Suprapubic skin (tissue), 4 donors: ENCODE measurements at regions not wholly inside any gene's neighbourhood (a gene's known extent, or its start where the extent isn't known, plus 50 kb on each side); places are given as distances from the start of the nearest gene placed in this dataset.

Experiments used
- DNase-seq, 2 donors: peaks; one replicate each; pipeline ENCODE4 v3.0.0-alpha.2; 2019; ENCODE audit warnings: low spot score in 2 of 2
- H3K27ac ChIP-seq: fragments of 200-600 bp; sonication (generic); one replicate; pipeline ENCODE4 v1.5.1; 2019
- H3K27me3 ChIP-seq: fragments of 200-600 bp; sonication (generic); one replicate; pipeline ENCODE4 v1.5.1; 2019
- H3K36me3 ChIP-seq: fragments of 200-600 bp; sonication (generic); one replicate; pipeline ENCODE4 v1.5.1; 2019
- H3K4me1 ChIP-seq: fragments of 200-600 bp; sonication (generic); one replicate; pipeline ENCODE4 v1.5.1; 2019
- H3K4me3 ChIP-seq: fragments of 200-600 bp; sonication (generic); one replicate; pipeline ENCODE4 v1.5.1; 2019; ENCODE audit warnings: mild to moderate bottlenecking
- H3K9me3 ChIP-seq: fragments of 200-600 bp; sonication (generic); one replicate; pipeline ENCODE4 v1.5.1; 2019
- CTCF ChIP-seq, 2 donors: fragments of 200-600 bp in 1 of 2; fragments of 450-650 bp in 1 of 2; sonication (generic) in 1 of 2; IDR thresholded peaks; one replicate each; pipeline ENCODE4 v1.5.1; 2016 to 2019; ENCODE audit warnings: antibody characterized with exemption in 2 of 2, mild to moderate bottlenecking in 1 of 2, moderate library complexity in 1 of 2
- EP300 ChIP-seq: sonication (generic); formaldehyde crosslinking; IDR thresholded peaks from one replicate; pipeline ENCODE4 v1.6.1; 2017; ENCODE audit warnings: antibody characterized with exemption
- POLR2A ChIP-seq, 2 donors: fragments of 450-650 bp; IDR thresholded peaks; one replicate each; pipeline ENCODE4 v1.6.1; 2017; ENCODE audit warnings: antibody characterized with exemption in 2 of 2, mild to moderate bottlenecking in 2 of 2, moderate library complexity in 2 of 2
- POLR2AphosphoS5 ChIP-seq, 3 donors: sonication (generic); formaldehyde crosslinking; IDR thresholded peaks; one replicate each; pipeline ENCODE4 v1.6.1; 2017; ENCODE audit warnings: antibody characterized with exemption in 3 of 3
- WGBS: methylation state at CpG from one replicate; pipeline ENCODE4 v1.1.5; 2018; 5-methylcytosine and 5-hydroxymethylcytosine counted together

GRCh38 chr2:107591561-107592279 lies 235.0 kb upstream of the RGPD4 start:
- Histone ChIP-seq H3K36me3 (no peaks in the 10 kb centered on the region), H3K9me3 (no peaks in the 10 kb centered on the region), H3K27me3 (no peaks in the 10 kb centered on the region), H3K4me1 (no peaks in the 10 kb centered on the region), H3K4me3 (no peak overlapping the region), H3K27ac (no peak overlapping the region)
- 69% methylated on average over 3 of the region's 3 CpGs for WGBS
- TF ChIP-seq POLR2A (IDR thresholded peaks at IDR 0.05) (no peak), POLR2AphosphoS5 (IDR thresholded peaks at IDR 0.05) (no peak), EP300 (no peak), CTCF (IDR thresholded peaks at IDR 0.05) (no peak)
- no peak for DNase-seq

- WGBS = 49% methylated on average over 4 of the region's 4 CpGs
- DNase-seq = no peak
- H3K27ac ChIP-seq = no peak overlapping the region
Measured at GRCh38 chr2:107592280-107592624, 234.4 kb upstream of the RGPD4 start.

GRCh38 chr2:107595285-107595684 lies 231.4 kb upstream of the RGPD4 start:
- Histone ChIP-seq H3K4me1 (no peaks in the 10 kb centered on the region), H3K27me3 (no peaks in the 10 kb centered on the region), H3K9me3 (no peaks in the 10 kb centered on the region), H3K27ac (no peak overlapping the region), H3K4me3 (no peak overlapping the region), H3K36me3 (no peaks in the 10 kb centered on the region)
- DNase-seq = no peak
- 95% methylated on average over 5 of the region's 5 CpGs for WGBS
- TF ChIP-seq POLR2A (IDR thresholded peaks at IDR 0.05) = no peak
- no peak for TF ChIP-seq POLR2AphosphoS5 (IDR thresholded peaks at IDR 0.05)
- TF ChIP-seq EP300 = no peak

More at GRCh38 chr2:107592280-107592624, 234.4 kb upstream of the RGPD4 start:
- H3K36me3 ChIP-seq = no peaks in the 10 kb centered on the region
- H3K4me3 ChIP-seq = no peak overlapping the region
- H3K4me1 ChIP-seq = no peaks in the 10 kb centered on the region
- no peaks in the 10 kb centered on the region for H3K27me3 ChIP-seq
- no peaks in the 10 kb centered on the region for H3K9me3 ChIP-seq
- TF ChIP-seq CTCF (IDR thresholded peaks at IDR 0.05) = no peak
- no peak for TF ChIP-seq POLR2AphosphoS5 (IDR thresholded peaks at IDR 0.05)
- TF ChIP-seq EP300 = no peak
- TF ChIP-seq POLR2A (IDR thresholded peaks at IDR 0.05) = no peak

- Histone ChIP-seq H3K27ac (no peak overlapping the region), H3K4me1 (no peaks in the 10 kb centered on the region), H3K36me3 (no peaks in the 10 kb centered on the region), H3K27me3 (no peaks in the 10 kb centered on the region), H3K9me3 (no peaks in the 10 kb centered on the region), H3K4me3 (no peak overlapping the region)
- no peak for TF ChIP-seq CTCF (IDR thresholded peaks at IDR 0.05)
- TF ChIP-seq POLR2A (IDR thresholded peaks at IDR 0.05) = no peak
- TF ChIP-seq EP300 = no peak
- no peak for TF ChIP-seq POLR2AphosphoS5 (IDR thresholded peaks at IDR 0.05)
- DNase-seq = no peak
- 32% methylated on average over 4 of the region's 4 CpGs for WGBS
Measured at GRCh38 chr2:107595749-107596148, 230.9 kb upstream of the RGPD4 start.

GRCh38 chr2:107597507-107597906 lies 229.2 kb upstream of the RGPD4 start:
- TF ChIP-seq POLR2A (IDR thresholded peaks at IDR 0.05) (no peak), POLR2AphosphoS5 (IDR thresholded peaks at IDR 0.05) (no peak), CTCF (IDR thresholded peaks at IDR 0.05) (no peak), EP300 (no peak)
- H3K27ac ChIP-seq = no peak overlapping the region
- H3K27me3 ChIP-seq = no peaks in the 10 kb centered on the region
- no peaks in the 10 kb centered on the region for H3K9me3 ChIP-seq
- H3K36me3 ChIP-seq = no peaks in the 10 kb centered on the region
- no peak for DNase-seq
- H3K4me1 ChIP-seq = no peaks in the 10 kb centered on the region
- H3K4me3 ChIP-seq = no peak overlapping the region

GRCh38 chr2:107602801-107603200 lies 223.9 kb upstream of the RGPD4 start:
- no peak for DNase-seq
- Histone ChIP-seq H3K4me3 (no peak overlapping the region), H3K27me3 (no peaks in the 10 kb centered on the region), H3K36me3 (no peaks in the 10 kb centered on the region), H3K27ac (no peak overlapping the region), H3K9me3 (no peaks in the 10 kb centered on the region), H3K4me1 (no peaks in the 10 kb centered on the region)
- no peak for TF ChIP-seq CTCF (IDR thresholded peaks at IDR 0.05)
- no peak for TF ChIP-seq EP300
- no peak for TF ChIP-seq POLR2A (IDR thresholded peaks at IDR 0.05)
- TF ChIP-seq POLR2AphosphoS5 (IDR thresholded peaks at IDR 0.05) = no peak
- WGBS = 97% methylated on average over 2 of the region's 2 CpGs
